Fibroblast of lung (primary cell): ENCODE measurements at regions not wholly inside any gene's neighbourhood (a gene's known extent, or its start where the extent isn't known, plus 50 kb on each side); places are given as distances from the start of the nearest gene placed in this dataset.

Experiments
- DNase-seq, 2 donors: peaks; one replicate each; pipeline versions ENCODE4 v3.0.0 to v3.0.0-alpha.2; 2010; ENCODE audit warnings: low read depth in 2 of 2
- H2AFZ ChIP-seq: 2 replicates; pipeline ENCODE4 v1.5.1; 2012; ENCODE audit warnings: low read length, control low read depth, inconsistent platforms
- H3K27ac ChIP-seq: 2 replicates; pipeline ENCODE4 v1.5.1; 2011; ENCODE audit warnings: low read length, control low read depth; ENCODE audit not compliant: insufficient read depth
- H3K27me3 ChIP-seq: 2 replicates; pipeline ENCODE4 v1.5.1; 2011; ENCODE audit warnings: mild to moderate bottlenecking, low read length; ENCODE audit not compliant: control insufficient read depth, insufficient read depth
- H3K36me3 ChIP-seq: 2 replicates; pipeline ENCODE4 v1.5.1; 2011; ENCODE audit warnings: low read length; ENCODE audit not compliant: control insufficient read depth, insufficient read depth
- H3K4me1 ChIP-seq: 2 replicates; pipeline ENCODE4 v1.5.1; 2011; ENCODE audit warnings: low read length; ENCODE audit not compliant: control insufficient read depth, insufficient read depth; ENCODE audit errors: extremely low read depth
- H3K4me2 ChIP-seq: 2 replicates; pipeline ENCODE4 v1.5.1; 2011; ENCODE audit warnings: low read length, control low read depth; ENCODE audit not compliant: insufficient read depth; ENCODE audit errors: extremely low read depth
- H3K4me3 ChIP-seq, 4 experiments: fragments of 200-600 bp in 1 of 4; sonication (generic) in 1 of 4; replicated peaks in 1 of 4; 2 replicates each; pipeline ENCODE4 v1.5.1; 2011 to 2016; ENCODE audit warnings: low read length in 4 of 4, low read depth in 3 of 4, mild to moderate bottlenecking in 3 of 4, control low read depth in 2 of 4, inconsistent platforms in 1 of 4, mixed read lengths in 1 of 4; ENCODE audit not compliant: insufficient read depth in 1 of 4; ENCODE audit errors: control extremely low read depth in 1 of 4
- H3K79me2 ChIP-seq: 2 replicates; pipeline ENCODE4 v1.5.1; 2012; ENCODE audit warnings: mild to moderate bottlenecking, low read length, inconsistent platforms; ENCODE audit not compliant: control insufficient read depth, insufficient read depth
- H3K9ac ChIP-seq: 2 replicates; pipeline ENCODE4 v1.5.1; 2011; ENCODE audit warnings: mild to moderate bottlenecking, low read length, control low read depth; ENCODE audit not compliant: insufficient read depth
- H3K9me3 ChIP-seq: 2 replicates; pipeline ENCODE4 v1.5.1; 2012; ENCODE audit warnings: low read depth, low read length; ENCODE audit not compliant: control insufficient read depth, insufficient read depth
- H4K20me1 ChIP-seq: 2 replicates; pipeline ENCODE4 v1.5.1; 2011; ENCODE audit warnings: low read length; ENCODE audit not compliant: control insufficient read depth, insufficient read depth; ENCODE audit errors: extremely low read depth
- EZH2 ChIP-seq: IDR thresholded peaks from 2 replicates; pipeline ENCODE4 v1.5.1; 2012; ENCODE audit warnings: low read length, control low read depth, mild to moderate bottlenecking; ENCODE audit errors: missing control alignments
- TF ChIP-seq, protein P1 (sequence below), 2 donors: IDR thresholded peaks in 1 of 2; conservative IDR thresholded peaks in 1 of 2; 1 replicate in 1 of 2; 2 replicates in 1 of 2; pipeline ENCODE4 v1.5.1; 2011 to 2012; ENCODE audit warnings: low read length in 2 of 2, control low read depth in 1 of 2, inconsistent platforms in 1 of 2, low read depth in 1 of 2, mild to moderate bottlenecking in 1 of 2

DNA sequence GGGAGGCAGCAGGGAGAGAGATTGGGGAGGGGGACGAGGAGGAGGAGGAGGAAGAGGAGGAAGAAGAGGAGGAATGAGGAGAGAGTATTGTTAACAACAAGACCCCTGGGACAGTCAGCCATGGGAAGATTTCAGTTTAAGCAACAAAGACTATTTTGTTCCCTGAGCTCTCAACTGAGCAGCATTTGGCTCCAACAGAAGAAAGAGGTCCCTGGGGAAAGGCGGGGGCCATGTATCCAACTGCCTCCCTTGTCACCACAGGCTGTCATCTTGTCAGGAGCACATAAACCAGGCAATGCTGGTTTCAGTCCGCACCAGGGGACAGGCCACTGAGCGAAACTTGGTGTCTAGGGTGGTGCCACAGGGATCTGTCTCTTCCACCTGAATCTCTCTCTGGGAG, 316.1 kb downstream of the TLE1 start:
- no peak for DNase-seq
- H3K4me1 ChIP-seq: no peaks in the 10 kb centered on the region
- no peaks in the 10 kb centered on the region for H4K20me1 ChIP-seq
- H2AFZ ChIP-seq: no peak overlapping the region
- no peaks in the 10 kb centered on the region for H3K27me3 ChIP-seq
- H3K9me3 ChIP-seq: no peaks in the 10 kb centered on the region
- no peak overlapping the region for H3K4me3 ChIP-seq
- no peak overlapping the region for H3K9ac ChIP-seq
- H3K79me2 ChIP-seq: no peaks in the 10 kb centered on the region
- H3K36me3 ChIP-seq: no peaks in the 10 kb centered on the region
- no peak overlapping the region for H3K4me2 ChIP-seq
- H3K27ac ChIP-seq: no peak overlapping the region
- TF ChIP-seq EZH2: no peak
- TF ChIP-seq, protein P1, sequence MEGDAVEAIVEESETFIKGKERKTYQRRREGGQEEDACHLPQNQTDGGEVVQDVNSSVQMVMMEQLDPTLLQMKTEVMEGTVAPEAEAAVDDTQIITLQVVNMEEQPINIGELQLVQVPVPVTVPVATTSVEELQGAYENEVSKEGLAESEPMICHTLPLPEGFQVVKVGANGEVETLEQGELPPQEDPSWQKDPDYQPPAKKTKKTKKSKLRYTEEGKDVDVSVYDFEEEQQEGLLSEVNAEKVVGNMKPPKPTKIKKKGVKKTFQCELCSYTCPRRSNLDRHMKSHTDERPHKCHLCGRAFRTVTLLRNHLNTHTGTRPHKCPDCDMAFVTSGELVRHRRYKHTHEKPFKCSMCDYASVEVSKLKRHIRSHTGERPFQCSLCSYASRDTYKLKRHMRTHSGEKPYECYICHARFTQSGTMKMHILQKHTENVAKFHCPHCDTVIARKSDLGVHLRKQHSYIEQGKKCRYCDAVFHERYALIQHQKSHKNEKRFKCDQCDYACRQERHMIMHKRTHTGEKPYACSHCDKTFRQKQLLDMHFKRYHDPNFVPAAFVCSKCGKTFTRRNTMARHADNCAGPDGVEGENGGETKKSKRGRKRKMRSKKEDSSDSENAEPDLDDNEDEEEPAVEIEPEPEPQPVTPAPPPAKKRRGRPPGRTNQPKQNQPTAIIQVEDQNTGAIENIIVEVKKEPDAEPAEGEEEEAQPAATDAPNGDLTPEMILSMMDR (conservative IDR thresholded peaks at IDR 0.05 in 1 of 2, IDR thresholded peaks at IDR 0.05 in 1 of 2; ENCODE audit: low read depth in 1 of 2, low read length in 2 of 2): no peak

DNA sequence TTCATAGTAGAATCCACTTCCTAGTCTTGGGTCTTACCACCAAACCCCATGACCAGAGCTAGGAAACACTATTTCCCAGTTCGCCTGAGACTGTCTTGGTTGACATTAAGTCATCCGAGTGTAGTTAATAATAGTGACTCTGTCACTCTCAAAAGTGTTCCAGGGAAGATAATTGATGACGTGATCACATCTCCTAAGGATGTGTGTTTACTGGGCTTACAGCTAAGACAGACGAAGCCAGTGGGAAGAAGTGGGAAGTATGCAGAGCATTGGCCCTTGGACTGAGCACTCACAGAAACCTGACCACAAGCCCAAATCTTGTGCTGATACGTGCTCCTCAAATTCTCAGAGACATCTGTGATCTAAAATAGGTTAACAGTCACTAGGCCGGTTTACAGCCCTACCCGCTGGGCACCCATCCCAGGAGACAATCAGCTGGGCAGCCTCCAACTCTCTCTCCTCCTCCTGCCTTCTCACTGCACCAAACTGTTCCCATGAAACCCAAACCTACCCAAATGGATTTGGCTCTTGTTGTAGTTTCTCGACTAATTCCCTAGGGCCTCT, 316.6 kb downstream of the TLE1 start:
- H3K79me2 ChIP-seq: no peaks in the 10 kb centered on the region
- no peak overlapping the region for H3K27ac ChIP-seq
- no peaks in the 10 kb centered on the region for H4K20me1 ChIP-seq
- H3K27me3 ChIP-seq: no peaks in the 10 kb centered on the region
- no peak overlapping the region for H3K9ac ChIP-seq
- H3K36me3 ChIP-seq: no peaks in the 10 kb centered on the region
- no peaks in the 10 kb centered on the region for H3K9me3 ChIP-seq
- no peaks in the 10 kb centered on the region for H3K4me1 ChIP-seq
- TF ChIP-seq, protein P1 (conservative IDR thresholded peaks at IDR 0.05 in 1 of 2, IDR thresholded peaks at IDR 0.05 in 1 of 2; ENCODE audit: low read depth in 1 of 2, low read length in 2 of 2): no peak
- TF ChIP-seq EZH2: no peak
- DNase-seq: peak in 1 of 2 donors; percentile 34
- no peak overlapping the region for H3K4me2 ChIP-seq
- H2AFZ ChIP-seq: no peak overlapping the region
- H3K4me3 ChIP-seq: no peak overlapping the region

DNA sequence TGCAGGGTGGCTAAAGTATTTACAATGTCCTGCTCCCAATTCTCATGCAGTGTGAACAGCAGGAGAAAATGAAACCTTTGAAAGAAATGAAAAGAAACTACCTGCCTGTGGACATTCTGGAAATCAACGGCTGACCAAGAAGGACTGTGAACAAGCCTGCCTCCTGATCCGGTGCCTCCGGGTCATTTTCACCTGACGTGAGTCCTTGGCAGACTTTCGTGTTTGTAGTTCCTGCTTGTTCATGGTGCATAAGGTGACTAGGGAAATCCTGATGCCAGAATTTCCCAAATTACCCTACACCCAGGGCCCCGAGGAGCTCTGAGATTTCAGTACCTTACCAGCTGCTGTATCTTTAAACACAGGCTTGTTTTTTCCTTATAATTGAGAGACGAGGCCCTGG, 317.5 kb downstream of the TLE1 start:
- no peaks in the 10 kb centered on the region for H3K79me2 ChIP-seq
- no peaks in the 10 kb centered on the region for H3K36me3 ChIP-seq
- no peak for DNase-seq
- no peak overlapping the region for H3K27ac ChIP-seq
- H3K4me3 ChIP-seq: no peak overlapping the region
- H2AFZ ChIP-seq: no peak overlapping the region
- H3K27me3 ChIP-seq: no peaks in the 10 kb centered on the region
- no peaks in the 10 kb centered on the region for H3K9me3 ChIP-seq
- no peak overlapping the region for H3K4me2 ChIP-seq
- TF ChIP-seq, protein P1 (conservative IDR thresholded peaks at IDR 0.05 in 1 of 2, IDR thresholded peaks at IDR 0.05 in 1 of 2; ENCODE audit: low read depth in 1 of 2, low read length in 2 of 2): no peak
- no peak for TF ChIP-seq EZH2
- no peaks in the 10 kb centered on the region for H4K20me1 ChIP-seq
- no peaks in the 10 kb centered on the region for H3K4me1 ChIP-seq
- no peak overlapping the region for H3K9ac ChIP-seq
